ENCODE measurements at regions not wholly inside any gene's neighbourhood (a gene's known extent, or its start where the extent isn't known, plus 50 kb on each side); places are given as distances from the start of the nearest gene placed in this dataset.

DNA sequence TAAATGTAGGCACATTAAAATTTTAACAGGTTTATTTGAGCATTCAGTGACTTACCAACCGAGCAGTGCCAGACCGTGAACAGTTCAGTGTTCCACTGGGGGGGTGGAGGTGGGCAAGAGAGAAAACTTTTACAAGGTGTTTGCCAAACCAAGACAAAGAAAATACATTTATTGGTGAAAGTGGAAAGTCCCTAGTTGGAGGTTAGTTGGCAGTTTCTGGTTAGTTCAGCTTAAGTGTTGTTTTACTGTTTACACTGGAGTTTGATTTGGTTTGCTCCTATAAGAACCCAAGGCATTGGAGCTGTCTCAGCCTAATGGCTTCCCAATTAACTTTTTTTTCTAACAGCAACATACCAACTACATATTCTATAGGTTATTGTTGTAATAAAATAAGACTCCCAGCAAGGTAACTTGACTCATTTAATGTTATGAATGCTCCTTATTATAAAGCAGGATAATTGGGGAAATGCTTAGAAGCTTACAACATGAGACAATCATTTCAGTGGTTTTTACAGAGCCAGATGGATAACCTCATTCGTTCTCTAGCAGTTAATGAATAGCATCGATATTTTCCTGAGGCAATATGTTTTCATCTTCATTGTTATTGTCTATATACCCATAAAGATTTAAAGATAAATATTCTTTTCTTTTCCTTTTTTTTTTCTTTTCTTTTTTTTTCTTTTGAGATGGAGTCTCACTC is 115.8 kb downstream of the ETNK1 start:
- Histone ChIP-seq H4K8ac (replicated peaks; ENCODE audit: insufficient read length, low read depth, low read length) (no peak overlapping the region), H3K27me3 (ENCODE audit: insufficient read depth, low read length) (no peaks in the 10 kb centered on the region), H2BK12ac (ENCODE audit: insufficient read length, low read depth, low read length) (no peak overlapping the region), H2BK5ac (ENCODE audit: insufficient read length, low read length) (no peak overlapping the region), H4K20me1 (ENCODE audit: control insufficient read depth, insufficient read depth, insufficient read length) (no peaks in the 10 kb centered on the region), H3K4me1 (ENCODE audit: insufficient read depth, low read length) (no peaks in the 10 kb centered on the region), H3K23ac (ENCODE audit: insufficient read length, low read depth, low read length) (no peak overlapping the region), H4K91ac (ENCODE audit: insufficient read length, low read depth, low read length) (no peak overlapping the region), H3K14ac (ENCODE audit: insufficient read depth, low read length) (no peak overlapping the region), H3T11ph (ENCODE audit: low read length) (no peak overlapping the region), H3K23me2 (ENCODE audit: insufficient read length, low read depth, low read length, poor library complexity, severe bottlenecking) (no peaks in the 10 kb centered on the region), H2AK5ac (ENCODE audit: insufficient read length, low read length) (no peak overlapping the region), H3K4ac (ENCODE audit: low read depth, low read length) (no peak overlapping the region), H3K56ac (ENCODE audit: insufficient read length, low read depth, low read length) (no peak overlapping the region), H3K4me2 (ENCODE audit: insufficient read depth, insufficient read length, low read length) (no peak overlapping the region), H2AFZ (ENCODE audit: low read length) (no peak overlapping the region), H2BK120ac (ENCODE audit: low read depth, low read length, poor library complexity, severe bottlenecking) (no peak overlapping the region), H3K18ac (ENCODE audit: insufficient read length, low read depth, low read length) (no peak overlapping the region), H2BK20ac (ENCODE audit: low read depth, low read length, poor library complexity, severe bottlenecking) (no peak overlapping the region), H3K27ac (ENCODE audit: insufficient read length, low read depth, low read length) (no peak overlapping the region), H3K79me1 (ENCODE audit: insufficient read depth, low read depth, low read length, poor library complexity, severe bottlenecking) (no peaks in the 10 kb centered on the region), H2BK15ac (ENCODE audit: low read depth, low read length) (no peak overlapping the region), H3K9ac (ENCODE audit: extremely low read depth, insufficient read length, low read length) (no peak overlapping the region), H3K9me3 (ENCODE audit: control insufficient read depth, low read depth, low read length) (no peaks in the 10 kb centered on the region), H4K5ac (ENCODE audit: insufficient read length, low read depth, low read length) (no peak overlapping the region), H3K79me2 (ENCODE audit: insufficient read depth, low read length) (no peaks in the 10 kb centered on the region)
- no peak for DNase-seq
- no peak overlapping the region for H3K27ac Mint-ChIP-seq
- H3K36me3 Mint-ChIP-seq (ENCODE audit: insufficient read depth in 1 of 3, low read depth in 3 of 3), result peaks cover 0 to 2% (median 0%) of the 10 kb centered on the region in 3 experiments; a peak in 1 of 7 replicates
- peaks cover 0 to 6% of the 10 kb centered on the region in 2 experiments; a peak in 3 of 4 replicates for H3K4me1 Mint-ChIP-seq
- TF ChIP-seq, protein P1, sequence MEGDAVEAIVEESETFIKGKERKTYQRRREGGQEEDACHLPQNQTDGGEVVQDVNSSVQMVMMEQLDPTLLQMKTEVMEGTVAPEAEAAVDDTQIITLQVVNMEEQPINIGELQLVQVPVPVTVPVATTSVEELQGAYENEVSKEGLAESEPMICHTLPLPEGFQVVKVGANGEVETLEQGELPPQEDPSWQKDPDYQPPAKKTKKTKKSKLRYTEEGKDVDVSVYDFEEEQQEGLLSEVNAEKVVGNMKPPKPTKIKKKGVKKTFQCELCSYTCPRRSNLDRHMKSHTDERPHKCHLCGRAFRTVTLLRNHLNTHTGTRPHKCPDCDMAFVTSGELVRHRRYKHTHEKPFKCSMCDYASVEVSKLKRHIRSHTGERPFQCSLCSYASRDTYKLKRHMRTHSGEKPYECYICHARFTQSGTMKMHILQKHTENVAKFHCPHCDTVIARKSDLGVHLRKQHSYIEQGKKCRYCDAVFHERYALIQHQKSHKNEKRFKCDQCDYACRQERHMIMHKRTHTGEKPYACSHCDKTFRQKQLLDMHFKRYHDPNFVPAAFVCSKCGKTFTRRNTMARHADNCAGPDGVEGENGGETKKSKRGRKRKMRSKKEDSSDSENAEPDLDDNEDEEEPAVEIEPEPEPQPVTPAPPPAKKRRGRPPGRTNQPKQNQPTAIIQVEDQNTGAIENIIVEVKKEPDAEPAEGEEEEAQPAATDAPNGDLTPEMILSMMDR (conservative IDR thresholded peaks at IDR 0.05), result no peak
- H3K27me3 Mint-ChIP-seq (ENCODE audit: low read depth), result no peaks in the 10 kb centered on the region
- no peak overlapping the region for H3K4me3 Mint-ChIP-seq
- no peaks in the 10 kb centered on the region for H3K9me3 Mint-ChIP-seq
- WGBS (ENCODE audit: extremely low coverage, insufficient read length, low lambda C conversion rate), result no CpG with 5 or more reads among the region's 4 CpGs
